ENCODE measurements at regions not wholly inside any gene's neighbourhood (a gene's known extent, or its start where the extent isn't known, plus 50 kb on each side); places are given as distances from the start of the nearest gene placed in this dataset.

- Histone ChIP-seq H3K4me3 (no peak overlapping the region), H3K27me3 (no peaks in the 10 kb centered on the region), H3K27ac (no peak overlapping the region), H3K9me3 (no peaks in the 10 kb centered on the region), H3K4me1 (no peaks in the 10 kb centered on the region), H3K36me3 (no peaks in the 10 kb centered on the region)
- no peak for DNase-seq (ENCODE audit: extremely low spot score in 2 of 2)
- intact Hi-C loops (cut with DNase I), result no loop called here
- no peak for TF ChIP-seq POLR2AphosphoS5 (IDR thresholded peaks at IDR 0.05; ENCODE audit: insufficient read depth in 1 of 2, low read depth in 1 of 2)
- TF ChIP-seq POLR2A (IDR thresholded peaks at IDR 0.05), result no peak
- TF ChIP-seq, protein P1, sequence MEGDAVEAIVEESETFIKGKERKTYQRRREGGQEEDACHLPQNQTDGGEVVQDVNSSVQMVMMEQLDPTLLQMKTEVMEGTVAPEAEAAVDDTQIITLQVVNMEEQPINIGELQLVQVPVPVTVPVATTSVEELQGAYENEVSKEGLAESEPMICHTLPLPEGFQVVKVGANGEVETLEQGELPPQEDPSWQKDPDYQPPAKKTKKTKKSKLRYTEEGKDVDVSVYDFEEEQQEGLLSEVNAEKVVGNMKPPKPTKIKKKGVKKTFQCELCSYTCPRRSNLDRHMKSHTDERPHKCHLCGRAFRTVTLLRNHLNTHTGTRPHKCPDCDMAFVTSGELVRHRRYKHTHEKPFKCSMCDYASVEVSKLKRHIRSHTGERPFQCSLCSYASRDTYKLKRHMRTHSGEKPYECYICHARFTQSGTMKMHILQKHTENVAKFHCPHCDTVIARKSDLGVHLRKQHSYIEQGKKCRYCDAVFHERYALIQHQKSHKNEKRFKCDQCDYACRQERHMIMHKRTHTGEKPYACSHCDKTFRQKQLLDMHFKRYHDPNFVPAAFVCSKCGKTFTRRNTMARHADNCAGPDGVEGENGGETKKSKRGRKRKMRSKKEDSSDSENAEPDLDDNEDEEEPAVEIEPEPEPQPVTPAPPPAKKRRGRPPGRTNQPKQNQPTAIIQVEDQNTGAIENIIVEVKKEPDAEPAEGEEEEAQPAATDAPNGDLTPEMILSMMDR (IDR thresholded peaks at IDR 0.05), result no peak
These were observed 746.6 kb downstream of the LRFN5 start for GRCh38 chr14:42353315-42353714.

- no peak for DNase-seq (ENCODE audit: extremely low spot score in 2 of 2)
- TF ChIP-seq POLR2AphosphoS5 (IDR thresholded peaks at IDR 0.05; ENCODE audit: insufficient read depth in 1 of 2, low read depth in 1 of 2) (no peak), POLR2A (IDR thresholded peaks at IDR 0.05) (no peak)
- Histone ChIP-seq H3K4me1 (no peaks in the 10 kb centered on the region), H3K36me3 (no peaks in the 10 kb centered on the region), H3K27ac (no peak overlapping the region), H3K4me3 (no peak overlapping the region), H3K27me3 (no peaks in the 10 kb centered on the region), H3K9me3 (no peaks in the 10 kb centered on the region)
- intact Hi-C loops (cut with DNase I), result no loop called here
These were observed 729.2 kb downstream of the LRFN5 start for GRCh38 chr14:42335918-42336317.

DNA sequence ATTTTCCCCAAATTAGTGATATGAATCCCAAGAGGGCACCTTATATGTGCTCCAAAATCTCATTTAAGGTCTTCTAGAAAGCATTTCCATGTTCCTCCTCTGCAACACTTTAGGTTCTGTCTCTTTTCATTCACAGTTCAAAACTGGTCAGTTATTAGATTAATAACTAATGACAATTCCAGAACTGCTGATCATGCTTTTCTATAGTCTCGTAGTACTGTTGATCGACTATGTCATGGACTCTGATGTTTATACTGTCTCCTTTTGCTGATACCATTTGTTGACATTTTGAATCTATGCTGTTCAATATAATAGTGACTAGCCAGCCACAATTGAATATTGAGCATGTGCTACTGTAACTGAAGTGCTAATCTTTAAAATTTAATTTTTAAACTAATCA, 728.3 kb downstream of the LRFN5 start:
- intact Hi-C loops (cut with DNase I), result no loop called here
- H3K36me3 ChIP-seq, result no peaks in the 10 kb centered on the region
- no peaks in the 10 kb centered on the region for H3K9me3 ChIP-seq
- no peak overlapping the region for H3K27ac ChIP-seq
- DNase-seq (ENCODE audit: extremely low spot score in 2 of 2), result no peak
- H3K4me3 ChIP-seq, result no peak overlapping the region
- TF ChIP-seq POLR2A (IDR thresholded peaks at IDR 0.05), result no peak
- TF ChIP-seq POLR2AphosphoS5 (IDR thresholded peaks at IDR 0.05; ENCODE audit: insufficient read depth in 1 of 2, low read depth in 1 of 2), result no peak
- TF ChIP-seq, protein P1 (IDR thresholded peaks at IDR 0.05), result no peak
- no peaks in the 10 kb centered on the region for H3K27me3 ChIP-seq
- no peaks in the 10 kb centered on the region for H3K4me1 ChIP-seq

- no peaks in the 10 kb centered on the region for H3K36me3 ChIP-seq
- intact Hi-C loops (cut with DNase I), result no loop called here
- no peak overlapping the region for H3K4me3 ChIP-seq
- H3K27ac ChIP-seq, result no peak overlapping the region
- H3K4me1 ChIP-seq, result peaks cover 5% of the 10 kb centered on the region
- no peak for DNase-seq (ENCODE audit: extremely low spot score in 2 of 2)
- H3K27me3 ChIP-seq, result no peaks in the 10 kb centered on the region
- TF ChIP-seq POLR2AphosphoS5 (IDR thresholded peaks at IDR 0.05; ENCODE audit: insufficient read depth in 1 of 2, low read depth in 1 of 2), result no peak
- TF ChIP-seq, protein P1 (IDR thresholded peaks at IDR 0.05), result no peak
- TF ChIP-seq POLR2A (IDR thresholded peaks at IDR 0.05), result no peak
- H3K9me3 ChIP-seq, result no peaks in the 10 kb centered on the region
These were observed 716.8 kb downstream of the LRFN5 start for GRCh38 chr14:42323426-42323825.

- intact Hi-C loops (cut with DNase I), result no loop called here
- no peak overlapping the region for H3K27ac ChIP-seq
- H3K4me1 ChIP-seq, result peaks cover 5% of the 10 kb centered on the region
- no peak for DNase-seq (ENCODE audit: extremely low spot score in 2 of 2)
- H3K4me3 ChIP-seq, result no peak overlapping the region
- no peaks in the 10 kb centered on the region for H3K27me3 ChIP-seq
- no peaks in the 10 kb centered on the region for H3K9me3 ChIP-seq
- H3K36me3 ChIP-seq, result no peaks in the 10 kb centered on the region
- no peak for TF ChIP-seq POLR2AphosphoS5 (IDR thresholded peaks at IDR 0.05; ENCODE audit: insufficient read depth in 1 of 2, low read depth in 1 of 2)
- no peak for TF ChIP-seq POLR2A (IDR thresholded peaks at IDR 0.05)
- TF ChIP-seq, protein P1 (IDR thresholded peaks at IDR 0.05), result no peak
These were observed 716.0 kb downstream of the LRFN5 start for GRCh38 chr14:42322531-42323284.
